DMS79 (cell line): ENCODE measurements at regions not wholly inside any gene's neighbourhood (a gene's known extent, or its start where the extent isn't known, plus 50 kb on each side); places are given as distances from the start of the nearest gene placed in this dataset.

ENCODE experiments used
- DNase-seq: peaks from one replicate; lab custom pipeline; 2025; lab: John Stamatoyannopoulos, UW

GRCh38 chr2:13877571-13877970 is 754.9 kb upstream of the LRATD1 start:
- DNase-seq = no peak

DNA sequence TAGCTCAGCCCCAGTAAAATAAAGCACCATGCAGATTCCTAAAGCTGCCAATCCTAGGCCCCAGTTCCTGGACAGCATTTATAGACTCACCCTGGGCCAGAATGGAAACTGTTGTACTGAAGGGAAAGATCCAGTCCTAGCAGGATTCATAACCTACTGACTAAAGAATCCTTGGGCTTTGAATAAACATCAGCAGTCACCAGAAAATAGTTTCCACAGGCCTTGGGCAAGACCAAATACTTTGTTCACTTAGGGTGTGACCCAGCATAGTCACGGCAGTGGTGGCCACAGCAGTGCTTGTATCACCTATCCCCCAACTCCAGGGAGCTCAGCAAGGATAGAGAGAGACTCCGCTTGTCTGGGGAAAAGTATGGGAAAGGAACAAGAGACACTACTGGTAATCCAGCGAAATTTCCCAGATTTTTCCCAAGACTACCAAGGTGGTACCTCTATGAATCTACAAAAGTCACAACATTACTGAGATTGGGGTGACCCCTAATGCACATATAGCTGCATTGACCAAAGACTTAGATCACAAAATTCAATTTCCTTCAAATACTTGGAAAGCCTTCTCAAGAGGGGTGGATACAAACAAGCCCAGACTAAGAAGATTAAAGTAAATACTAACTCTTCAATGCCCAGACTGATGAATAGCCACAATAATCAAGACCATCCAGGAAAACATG is 748.1 kb upstream of the LRATD1 start:
- no peak for DNase-seq

DNA sequence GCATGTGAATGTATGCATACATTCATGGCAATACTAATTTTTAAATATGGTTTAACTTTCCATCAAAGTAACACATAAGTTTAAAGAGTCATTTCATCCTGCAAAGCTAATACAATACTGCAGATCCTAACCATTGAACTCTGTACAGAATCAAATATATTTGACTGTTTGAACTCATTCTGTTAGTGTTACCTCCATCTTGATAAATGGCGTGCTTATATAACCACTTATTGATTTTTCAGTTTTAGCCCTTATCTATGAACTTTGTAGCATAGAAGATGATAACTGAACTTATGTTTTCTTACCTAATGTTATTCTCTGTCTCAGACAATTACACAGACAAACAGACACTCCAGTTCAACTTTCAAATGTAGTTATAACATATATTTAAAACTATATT is 731.0 kb upstream of the LRATD1 start:
- no peak for DNase-seq

GRCh38 chr2:13905831-13906230 is 726.7 kb upstream of the LRATD1 start:
- DNase-seq = no peak

DNA sequence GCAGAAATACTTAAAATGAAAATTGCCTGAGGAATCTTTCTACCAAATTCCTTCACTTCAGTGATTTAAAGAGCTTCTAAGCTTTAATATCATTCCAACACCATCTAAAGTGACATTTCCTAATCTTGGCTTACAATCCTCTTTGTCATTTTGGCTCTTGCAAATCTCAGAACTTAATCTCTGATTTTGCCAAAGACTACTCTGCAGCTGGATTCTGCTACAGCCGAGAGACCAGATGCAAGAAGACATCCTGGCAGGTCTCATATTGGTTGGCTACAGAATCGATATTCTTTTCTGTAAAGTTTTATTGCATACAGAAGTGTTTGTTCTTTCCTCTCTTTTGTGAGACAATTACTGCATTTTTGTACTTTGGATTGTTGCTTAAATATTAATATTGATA is 716.5 kb upstream of the LRATD1 start:
- no peak for DNase-seq

DNA sequence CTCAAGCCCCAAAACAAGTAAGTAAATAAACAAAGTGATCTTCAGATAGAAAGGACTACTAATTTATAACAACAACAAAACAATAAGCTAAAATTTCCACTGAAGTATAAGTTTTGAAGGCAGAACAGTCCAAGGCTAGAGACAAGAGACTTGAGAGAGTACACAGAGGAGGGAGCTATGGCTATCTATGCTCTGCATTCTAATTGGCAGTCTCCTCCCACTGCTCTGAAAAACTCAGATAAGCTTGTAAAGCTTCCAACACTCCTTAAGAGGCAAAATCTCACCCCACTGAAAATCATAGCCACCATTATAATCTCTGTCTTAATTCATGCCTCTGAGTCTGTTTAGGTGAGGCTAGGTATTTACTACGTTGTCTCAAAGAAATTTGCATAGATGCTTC is 714.6 kb upstream of the LRATD1 start:
- no peak for DNase-seq

- no peak for DNase-seq
These were observed 712.5 kb upstream of the LRATD1 start for GRCh38 chr2:13919981-13920382.

DNA sequence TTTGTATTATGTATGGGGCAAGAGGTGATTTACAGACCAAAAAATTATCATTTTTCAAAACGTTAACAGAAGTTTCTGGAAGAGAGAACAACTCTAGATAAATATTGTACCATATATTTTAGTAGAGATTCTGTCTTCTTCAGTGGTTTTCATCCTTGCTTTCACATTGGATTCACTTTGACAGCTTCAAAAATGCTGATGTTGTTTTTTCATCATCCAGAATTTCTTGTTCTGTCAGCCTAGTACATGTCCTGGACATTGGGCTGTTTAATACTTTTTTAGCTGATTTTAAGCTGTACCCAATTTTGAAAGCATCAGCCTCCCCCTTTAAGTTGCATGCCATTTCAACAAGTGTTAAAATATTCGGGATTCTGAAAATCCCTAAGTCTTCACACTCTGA is 711.3 kb upstream of the LRATD1 start:
- no peak for DNase-seq

GRCh38 chr2:13923823-13924222 is 708.7 kb upstream of the LRATD1 start:
- DNase-seq = no peak

- no peak for DNase-seq
These were observed 690.4 kb upstream of the LRATD1 start for GRCh38 chr2:13942111-13942510.

DNA sequence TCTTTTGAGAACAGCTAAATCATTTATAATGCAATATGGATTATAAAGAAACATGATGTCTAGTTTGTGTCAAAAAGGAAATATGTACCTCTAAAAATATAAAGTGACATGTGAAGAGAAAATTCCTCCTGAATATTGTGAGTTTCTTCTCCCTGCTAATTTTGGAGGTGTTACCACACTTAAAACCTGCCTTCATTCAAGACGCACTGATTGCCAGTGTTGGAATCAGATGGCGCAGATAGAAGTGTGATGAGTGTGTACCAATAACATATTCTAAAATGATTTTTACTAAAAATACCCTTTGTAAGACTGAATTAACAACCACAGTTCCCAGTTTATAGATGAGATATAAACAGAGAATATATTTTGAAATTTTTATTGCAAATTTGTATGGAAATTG is 681.8 kb upstream of the LRATD1 start:
- no peak for DNase-seq

DNA sequence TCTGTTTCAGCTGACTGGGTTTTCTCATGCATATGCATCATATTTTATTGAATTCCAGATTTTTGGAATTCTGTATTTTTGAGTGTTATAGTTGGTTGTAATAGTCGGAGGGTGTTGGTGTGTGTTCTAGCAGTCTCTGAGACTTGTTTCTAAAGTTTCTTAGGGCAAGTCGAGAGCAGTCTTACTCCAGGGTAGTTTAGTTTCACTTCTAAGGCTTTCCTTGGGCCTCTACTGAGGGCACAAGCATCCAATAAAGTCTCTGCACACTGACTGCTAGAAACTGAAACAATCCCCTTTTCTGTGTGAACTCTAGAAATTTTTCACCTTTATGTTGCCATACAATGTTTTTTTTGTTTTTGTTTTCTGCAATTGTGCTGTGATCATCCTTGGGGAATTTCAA is 663.7 kb upstream of the LRATD1 start:
- DNase-seq = no peak

- DNase-seq = no peak
These were observed 646.3 kb upstream of the LRATD1 start for GRCh38 chr2:13986119-13986720.

- DNase-seq = no peak
These were observed 636.0 kb upstream of the LRATD1 start for GRCh38 chr2:13996527-13996926.

DNA sequence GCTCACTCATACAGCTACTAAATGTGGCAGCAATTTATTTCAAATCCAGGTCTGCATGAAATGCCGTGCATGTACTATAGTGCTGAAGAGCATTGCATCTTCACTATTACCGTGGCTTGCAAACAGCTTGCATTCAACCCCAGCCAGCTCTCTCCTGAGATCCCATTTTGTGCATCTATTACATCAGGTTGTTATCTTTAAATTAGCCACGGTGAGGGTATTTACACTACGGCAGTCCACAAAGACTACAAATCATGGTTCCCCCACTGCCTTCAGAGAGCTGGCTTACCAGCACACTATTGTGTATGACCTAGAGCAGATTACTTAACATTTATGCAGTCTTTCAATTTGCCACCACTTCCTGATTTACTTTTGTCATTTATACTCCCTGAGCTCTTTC is 621.3 kb upstream of the LRATD1 start:
- DNase-seq = no peak

GRCh38 chr2:14015113-14015630 is 617.3 kb upstream of the LRATD1 start:
- DNase-seq = no peak

DNA sequence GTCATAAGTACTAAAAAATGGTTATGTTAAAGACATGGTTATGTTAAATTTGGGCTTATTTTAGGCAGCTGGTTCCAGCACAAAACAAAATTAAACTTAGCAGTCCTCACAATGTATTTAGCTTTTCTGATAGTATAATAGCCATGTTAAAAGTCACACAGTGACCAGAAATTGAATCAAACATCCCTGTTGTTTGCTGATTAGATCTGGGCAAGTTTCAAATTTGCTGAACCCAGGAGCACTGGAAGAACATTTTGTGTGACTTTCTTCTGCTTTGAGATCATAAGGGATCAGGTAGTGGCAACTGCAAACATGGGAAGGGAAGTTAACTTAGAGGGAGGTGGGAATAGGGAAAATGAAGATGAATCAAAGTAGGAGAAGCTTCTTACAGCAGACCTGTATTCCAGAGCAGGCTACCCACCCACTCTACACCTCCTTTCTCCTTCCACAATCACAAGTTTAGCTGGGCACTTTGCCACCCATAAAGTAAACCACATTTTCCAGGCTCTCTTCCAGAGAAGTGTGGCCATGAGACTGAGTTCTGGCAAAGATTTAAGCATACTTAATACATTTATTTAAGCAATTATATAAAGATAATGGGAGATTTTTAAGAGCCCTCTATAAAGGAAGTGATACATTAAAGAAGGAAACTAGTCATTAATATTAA is 616.1 kb upstream of the LRATD1 start:
- DNase-seq = no peak

DNA sequence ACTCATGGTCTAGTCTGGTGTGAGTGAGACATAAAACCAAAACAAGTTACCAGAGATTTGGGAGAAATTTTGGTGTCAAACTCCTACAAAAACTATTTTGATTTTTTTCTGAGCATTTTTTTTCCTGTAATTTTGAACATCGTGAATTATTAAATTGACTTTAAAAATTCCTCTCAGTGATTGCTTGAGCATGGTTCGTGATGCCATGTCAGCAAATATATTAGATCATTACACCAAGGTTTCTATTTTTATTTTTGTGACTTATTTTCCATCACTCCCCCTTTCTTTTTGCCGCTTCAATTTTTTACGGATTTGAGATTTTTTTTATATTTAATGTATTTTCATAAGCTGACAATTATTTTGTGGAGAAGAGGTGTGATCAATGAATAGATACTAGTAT is 613.9 kb upstream of the LRATD1 start:
- DNase-seq = no peak

GRCh38 chr2:14023558-14023957 is 609.0 kb upstream of the LRATD1 start:
- DNase-seq = no peak

- DNase-seq = no peak
These were observed 593.4 kb upstream of the LRATD1 start for GRCh38 chr2:14039134-14039533.

- DNase-seq = no peak
These were observed 585.0 kb upstream of the LRATD1 start for GRCh38 chr2:14047491-14047890.

DNA sequence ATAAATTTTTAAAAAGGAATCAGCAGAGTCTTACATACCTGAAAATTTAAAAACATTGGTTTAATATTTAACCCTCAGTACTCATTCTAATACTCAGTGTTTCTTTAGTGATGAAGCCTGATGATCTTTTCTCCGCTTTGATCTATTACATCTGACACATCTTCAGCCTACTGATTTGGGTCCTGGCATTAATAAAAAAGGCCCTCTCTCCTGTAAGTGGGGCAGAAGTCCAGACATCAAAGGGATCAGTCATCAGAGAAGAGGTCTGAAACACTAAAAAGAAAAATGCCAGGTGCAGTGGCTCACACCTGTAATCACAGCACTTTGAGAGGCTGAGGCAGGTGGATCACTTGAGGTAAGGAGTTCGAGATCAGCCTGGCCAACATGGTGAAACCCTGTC is 581.1 kb upstream of the LRATD1 start:
- DNase-seq = no peak

- no peak for DNase-seq
These were observed 579.4 kb upstream of the LRATD1 start for GRCh38 chr2:14053105-14053504.
